ENCODE measurements at regions not wholly inside any gene's neighbourhood (a gene's known extent, or its start where the extent isn't known, plus 50 kb on each side); places are given as distances from the start of the nearest gene placed in this dataset.

DNA sequence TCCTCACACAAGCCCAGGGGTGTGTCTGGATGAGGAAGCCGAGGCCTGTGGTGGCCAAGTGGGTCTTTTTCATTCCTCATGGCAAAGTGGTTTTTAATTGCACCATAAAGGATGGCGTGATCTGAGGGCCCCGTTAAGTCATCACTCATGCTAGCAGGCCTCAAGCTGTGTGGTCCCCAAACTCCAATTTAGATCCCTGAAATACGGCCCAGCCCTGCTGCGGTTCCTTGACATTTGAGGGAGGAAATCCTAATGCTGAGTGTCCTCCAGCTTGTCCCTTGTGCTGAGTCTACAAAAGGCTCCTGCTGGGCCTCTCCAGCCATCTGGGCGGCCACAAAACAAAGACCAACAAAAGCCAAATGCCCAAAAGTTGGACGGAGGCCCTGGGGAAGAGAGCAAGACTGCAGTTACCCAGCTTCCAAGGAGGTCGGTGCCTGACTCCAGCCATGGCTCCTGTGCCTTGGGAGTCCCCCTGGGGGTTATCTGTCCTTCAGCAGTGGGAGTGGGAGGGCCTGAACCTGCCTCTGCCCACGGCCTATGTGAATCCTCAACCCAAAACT is 162.3 kb upstream of the PDE10A start:
- Histone ChIP-seq H3K4me3 (ENCODE audit: low read length) (no peak overlapping the region), H3K4me1 (ENCODE audit: low read length) (no peaks in the 10 kb centered on the region), H3K9ac (ENCODE audit: low read length) (no peak overlapping the region), H3K27me3 (ENCODE audit: low read depth, low read length) (no peaks in the 10 kb centered on the region), H2AFZ (ENCODE audit: low read depth, low read length) (no peak overlapping the region), H3K27ac (ENCODE audit: low read length) (no peak overlapping the region), H3K4me2 (ENCODE audit: low read length) (no peak overlapping the region), H4K20me1 (ENCODE audit: insufficient read depth, low read length) (no peaks in the 10 kb centered on the region), H3K9me3 (ENCODE audit: insufficient read depth, low read length) (no peaks in the 10 kb centered on the region), H3K36me3 (replicated peaks; ENCODE audit: low read depth, low read length) (no peaks in the 10 kb centered on the region), H3K79me2 (ENCODE audit: low read length) (no peaks in the 10 kb centered on the region)
- TF ChIP-seq EZH2phosphoT487 (IDR thresholded peaks at IDR 0.05; ENCODE audit: low read depth), result no peak
- TF ChIP-seq, protein P1, sequence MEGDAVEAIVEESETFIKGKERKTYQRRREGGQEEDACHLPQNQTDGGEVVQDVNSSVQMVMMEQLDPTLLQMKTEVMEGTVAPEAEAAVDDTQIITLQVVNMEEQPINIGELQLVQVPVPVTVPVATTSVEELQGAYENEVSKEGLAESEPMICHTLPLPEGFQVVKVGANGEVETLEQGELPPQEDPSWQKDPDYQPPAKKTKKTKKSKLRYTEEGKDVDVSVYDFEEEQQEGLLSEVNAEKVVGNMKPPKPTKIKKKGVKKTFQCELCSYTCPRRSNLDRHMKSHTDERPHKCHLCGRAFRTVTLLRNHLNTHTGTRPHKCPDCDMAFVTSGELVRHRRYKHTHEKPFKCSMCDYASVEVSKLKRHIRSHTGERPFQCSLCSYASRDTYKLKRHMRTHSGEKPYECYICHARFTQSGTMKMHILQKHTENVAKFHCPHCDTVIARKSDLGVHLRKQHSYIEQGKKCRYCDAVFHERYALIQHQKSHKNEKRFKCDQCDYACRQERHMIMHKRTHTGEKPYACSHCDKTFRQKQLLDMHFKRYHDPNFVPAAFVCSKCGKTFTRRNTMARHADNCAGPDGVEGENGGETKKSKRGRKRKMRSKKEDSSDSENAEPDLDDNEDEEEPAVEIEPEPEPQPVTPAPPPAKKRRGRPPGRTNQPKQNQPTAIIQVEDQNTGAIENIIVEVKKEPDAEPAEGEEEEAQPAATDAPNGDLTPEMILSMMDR (IDR thresholded peaks at IDR 0.05; ENCODE audit: low read depth, low read length), result no peak

DNA sequence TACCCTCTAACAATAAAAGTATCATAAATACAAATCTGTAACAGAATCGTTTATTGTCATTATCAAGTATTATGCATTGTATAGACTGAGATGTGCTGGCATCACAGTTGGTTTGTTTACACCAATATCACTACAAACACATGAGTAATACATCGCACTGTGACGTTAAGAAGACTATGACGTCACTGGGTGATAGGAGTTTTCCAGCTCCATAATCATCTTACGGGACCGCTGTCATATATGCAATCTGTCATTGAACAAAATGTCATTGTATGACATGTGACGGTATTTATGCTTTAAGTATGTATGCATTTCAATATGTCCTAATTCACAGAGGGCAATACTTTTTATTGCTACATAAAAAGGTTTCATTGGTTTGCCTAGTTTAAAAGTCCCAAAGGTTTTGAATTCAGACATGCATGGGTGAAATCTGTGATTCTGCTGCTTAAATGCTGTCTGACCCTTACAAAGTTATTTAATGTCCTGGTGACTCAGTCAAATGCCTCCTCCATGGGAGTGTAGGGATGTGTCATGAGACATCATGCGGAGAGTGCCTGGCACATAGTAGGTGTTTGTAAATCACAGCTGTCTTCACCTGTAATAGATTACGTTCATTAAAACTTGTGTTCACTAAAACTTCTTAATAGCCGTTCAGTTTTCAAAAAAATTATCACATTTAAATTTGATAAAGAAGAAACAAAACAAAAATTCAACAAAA is 160.7 kb upstream of the PDE10A start:
- no peak overlapping the region for H3K4me2 ChIP-seq (ENCODE audit: low read length)
- H3K9ac ChIP-seq (ENCODE audit: low read length), result no peak overlapping the region
- no peak for TF ChIP-seq EZH2phosphoT487 (IDR thresholded peaks at IDR 0.05; ENCODE audit: low read depth)
- TF ChIP-seq, protein P1 (IDR thresholded peaks at IDR 0.05; ENCODE audit: low read depth, low read length), result no peak
- no peaks in the 10 kb centered on the region for H3K4me1 ChIP-seq (ENCODE audit: low read length)
- H4K20me1 ChIP-seq (ENCODE audit: insufficient read depth, low read length), result no peaks in the 10 kb centered on the region
- H3K79me2 ChIP-seq (ENCODE audit: low read length), result no peaks in the 10 kb centered on the region
- no peak overlapping the region for H3K4me3 ChIP-seq (ENCODE audit: low read length)
- H3K27me3 ChIP-seq (ENCODE audit: low read depth, low read length), result no peaks in the 10 kb centered on the region
- H2AFZ ChIP-seq (ENCODE audit: low read depth, low read length), result no peak overlapping the region
- H3K27ac ChIP-seq (ENCODE audit: low read length), result no peak overlapping the region
- no peaks in the 10 kb centered on the region for H3K9me3 ChIP-seq (ENCODE audit: insufficient read depth, low read length)
- no peaks in the 10 kb centered on the region for H3K36me3 ChIP-seq (replicated peaks; ENCODE audit: low read depth, low read length)

DNA sequence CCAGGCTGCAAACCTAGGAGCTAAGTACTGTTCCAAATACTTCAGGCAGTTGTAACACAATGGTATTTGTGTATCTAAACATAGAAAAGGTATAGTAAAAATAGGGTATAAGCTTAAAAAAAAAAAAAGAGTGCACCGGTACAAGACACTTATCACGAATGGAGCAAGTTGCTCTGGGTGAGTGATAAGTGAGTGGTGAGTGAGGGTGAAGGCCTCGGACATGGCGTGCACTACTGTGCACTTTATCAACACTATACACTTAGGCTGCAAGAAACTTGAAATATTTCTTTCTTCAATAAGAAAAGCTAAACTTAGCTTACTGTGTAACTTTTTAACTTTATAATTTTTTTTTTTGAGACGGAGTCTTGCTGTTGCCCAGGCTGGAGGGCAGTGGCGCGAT is 159.5 kb upstream of the PDE10A start:
- H3K4me3 ChIP-seq (ENCODE audit: low read length), result no peak overlapping the region
- TF ChIP-seq, protein P1 (IDR thresholded peaks at IDR 0.05; ENCODE audit: low read depth, low read length), result no peak
- no peak for TF ChIP-seq EZH2phosphoT487 (IDR thresholded peaks at IDR 0.05; ENCODE audit: low read depth)

DNA sequence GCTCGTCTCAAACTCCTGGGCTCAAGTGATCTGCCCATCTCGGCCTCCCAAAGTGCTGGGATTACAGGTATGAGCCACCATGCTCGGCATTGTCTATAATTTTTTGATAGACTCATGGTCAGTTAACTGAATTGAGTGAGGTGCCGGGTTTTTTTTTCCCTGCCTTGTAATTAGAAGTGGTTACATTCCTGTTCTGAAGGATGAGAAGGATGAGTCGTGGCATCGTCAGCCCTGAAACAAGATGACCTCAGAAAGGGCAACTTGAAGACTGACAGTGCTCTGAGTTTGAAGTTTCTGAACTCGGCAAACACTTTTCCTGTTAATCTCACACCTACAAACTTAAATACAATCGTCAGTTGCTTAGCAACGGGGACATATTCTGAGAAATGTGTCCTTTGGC is 158.7 kb upstream of the PDE10A start:
- no peaks in the 10 kb centered on the region for H4K20me1 ChIP-seq (ENCODE audit: insufficient read depth, low read length)
- H3K27me3 ChIP-seq (ENCODE audit: low read depth, low read length), result no peaks in the 10 kb centered on the region
- H3K9me3 ChIP-seq (ENCODE audit: insufficient read depth, low read length), result no peaks in the 10 kb centered on the region
- no peaks in the 10 kb centered on the region for H3K36me3 ChIP-seq (replicated peaks; ENCODE audit: low read depth, low read length)
- no peaks in the 10 kb centered on the region for H3K79me2 ChIP-seq (ENCODE audit: low read length)
- H3K4me1 ChIP-seq (ENCODE audit: low read length), result no peaks in the 10 kb centered on the region
- no peak overlapping the region for H3K27ac ChIP-seq (ENCODE audit: low read length)
- H3K4me3 ChIP-seq (ENCODE audit: low read length), result no peak overlapping the region
- H3K4me2 ChIP-seq (ENCODE audit: low read length), result no peak overlapping the region
- no peak overlapping the region for H3K9ac ChIP-seq (ENCODE audit: low read length)
- no peak overlapping the region for H2AFZ ChIP-seq (ENCODE audit: low read depth, low read length)
- TF ChIP-seq EZH2phosphoT487 (IDR thresholded peaks at IDR 0.05; ENCODE audit: low read depth), result no peak
- TF ChIP-seq, protein P1 (IDR thresholded peaks at IDR 0.05; ENCODE audit: low read depth, low read length), result no peak

More for the DNA sequence above, 159.5 kb upstream of the PDE10A start:
- Histone ChIP-seq H3K9me3 (ENCODE audit: insufficient read depth, low read length) (no peaks in the 10 kb centered on the region), H3K27me3 (ENCODE audit: low read depth, low read length) (no peaks in the 10 kb centered on the region), H3K4me2 (ENCODE audit: low read length) (no peak overlapping the region), H3K27ac (ENCODE audit: low read length) (no peak overlapping the region), H4K20me1 (ENCODE audit: insufficient read depth, low read length) (no peaks in the 10 kb centered on the region), H3K9ac (ENCODE audit: low read length) (no peak overlapping the region), H3K36me3 (replicated peaks; ENCODE audit: low read depth, low read length) (no peaks in the 10 kb centered on the region), H2AFZ (ENCODE audit: low read depth, low read length) (no peak overlapping the region), H3K4me1 (ENCODE audit: low read length) (no peaks in the 10 kb centered on the region), H3K79me2 (ENCODE audit: low read length) (no peaks in the 10 kb centered on the region)

Measured in OCI-LY3 (cell line).